ENCODE measurements at regions not wholly inside any gene's neighbourhood (a gene's known extent, or its start where the extent isn't known, plus 50 kb on each side); places are given as distances from the start of the nearest gene placed in this dataset.

DNA sequence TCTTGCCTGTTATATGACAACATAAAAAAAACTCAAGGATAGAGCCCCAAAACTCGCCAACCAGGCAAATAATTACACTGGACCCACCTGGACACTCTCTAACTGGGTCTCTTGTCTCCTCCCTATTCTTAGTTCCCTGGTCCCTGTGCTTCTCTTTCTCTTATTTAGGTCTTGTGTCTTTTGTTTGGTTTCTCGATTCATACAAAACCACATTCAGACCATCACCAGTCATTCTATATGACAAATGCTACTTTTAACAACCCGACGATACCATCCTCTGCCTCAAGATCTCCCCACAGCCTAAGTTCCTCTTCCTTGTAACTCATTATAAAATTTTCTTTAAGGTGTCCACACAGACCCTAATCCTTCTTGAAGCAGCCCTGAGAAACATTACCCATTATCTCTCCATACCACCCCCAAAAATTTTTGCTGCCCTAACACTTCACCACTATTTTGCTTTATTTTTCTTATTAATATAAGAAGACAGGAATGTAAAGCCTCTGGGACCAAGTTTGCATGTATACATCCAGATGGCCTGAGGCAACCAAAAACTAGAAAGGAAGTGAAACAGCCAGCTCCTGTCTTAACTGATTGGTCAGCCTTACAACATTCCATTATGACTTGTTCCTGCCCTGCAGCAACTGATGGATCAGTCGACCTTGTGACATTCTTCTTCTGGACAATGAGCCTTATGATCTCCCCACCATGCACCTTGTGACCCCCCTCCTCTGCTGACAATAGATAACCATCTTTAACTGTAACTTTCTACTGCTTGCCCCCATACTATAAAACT is 638.2 kb downstream of the AMY1C start:
- POLR2A ChIA-PET: no interaction called here
- in situ Hi-C loops (cut with HindIII; ENCODE audit: low pct_unique_long_range_greater_than_20kb, low sequenced_read_pairs): no loop called here
- TF ChIP-seq, protein P1, sequence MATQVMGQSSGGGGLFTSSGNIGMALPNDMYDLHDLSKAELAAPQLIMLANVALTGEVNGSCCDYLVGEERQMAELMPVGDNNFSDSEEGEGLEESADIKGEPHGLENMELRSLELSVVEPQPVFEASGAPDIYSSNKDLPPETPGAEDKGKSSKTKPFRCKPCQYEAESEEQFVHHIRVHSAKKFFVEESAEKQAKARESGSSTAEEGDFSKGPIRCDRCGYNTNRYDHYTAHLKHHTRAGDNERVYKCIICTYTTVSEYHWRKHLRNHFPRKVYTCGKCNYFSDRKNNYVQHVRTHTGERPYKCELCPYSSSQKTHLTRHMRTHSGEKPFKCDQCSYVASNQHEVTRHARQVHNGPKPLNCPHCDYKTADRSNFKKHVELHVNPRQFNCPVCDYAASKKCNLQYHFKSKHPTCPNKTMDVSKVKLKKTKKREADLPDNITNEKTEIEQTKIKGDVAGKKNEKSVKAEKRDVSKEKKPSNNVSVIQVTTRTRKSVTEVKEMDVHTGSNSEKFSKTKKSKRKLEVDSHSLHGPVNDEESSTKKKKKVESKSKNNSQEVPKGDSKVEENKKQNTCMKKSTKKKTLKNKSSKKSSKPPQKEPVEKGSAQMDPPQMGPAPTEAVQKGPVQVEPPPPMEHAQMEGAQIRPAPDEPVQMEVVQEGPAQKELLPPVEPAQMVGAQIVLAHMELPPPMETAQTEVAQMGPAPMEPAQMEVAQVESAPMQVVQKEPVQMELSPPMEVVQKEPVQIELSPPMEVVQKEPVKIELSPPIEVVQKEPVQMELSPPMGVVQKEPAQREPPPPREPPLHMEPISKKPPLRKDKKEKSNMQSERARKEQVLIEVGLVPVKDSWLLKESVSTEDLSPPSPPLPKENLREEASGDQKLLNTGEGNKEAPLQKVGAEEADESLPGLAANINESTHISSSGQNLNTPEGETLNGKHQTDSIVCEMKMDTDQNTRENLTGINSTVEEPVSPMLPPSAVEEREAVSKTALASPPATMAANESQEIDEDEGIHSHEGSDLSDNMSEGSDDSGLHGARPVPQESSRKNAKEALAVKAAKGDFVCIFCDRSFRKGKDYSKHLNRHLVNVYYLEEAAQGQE (IDR thresholded peaks at IDR 0.05; ENCODE audit: insufficient read depth in 1 of 2, low read depth in 2 of 2, low read length in 1 of 2): no peak
- TF ChIP-seq POLR2AphosphoS5 (IDR thresholded peaks at IDR 0.05; ENCODE audit: low read depth, low read length) (no peak), TCF7L2 (IDR thresholded peaks at IDR 0.05; ENCODE audit: low read depth, low read length) (no peak), SIN3A (IDR thresholded peaks at IDR 0.05; ENCODE audit: borderline replicate concordance, insufficient read depth, low read depth, low read length) (no peak)
- TF ChIP-seq, protein P2, sequence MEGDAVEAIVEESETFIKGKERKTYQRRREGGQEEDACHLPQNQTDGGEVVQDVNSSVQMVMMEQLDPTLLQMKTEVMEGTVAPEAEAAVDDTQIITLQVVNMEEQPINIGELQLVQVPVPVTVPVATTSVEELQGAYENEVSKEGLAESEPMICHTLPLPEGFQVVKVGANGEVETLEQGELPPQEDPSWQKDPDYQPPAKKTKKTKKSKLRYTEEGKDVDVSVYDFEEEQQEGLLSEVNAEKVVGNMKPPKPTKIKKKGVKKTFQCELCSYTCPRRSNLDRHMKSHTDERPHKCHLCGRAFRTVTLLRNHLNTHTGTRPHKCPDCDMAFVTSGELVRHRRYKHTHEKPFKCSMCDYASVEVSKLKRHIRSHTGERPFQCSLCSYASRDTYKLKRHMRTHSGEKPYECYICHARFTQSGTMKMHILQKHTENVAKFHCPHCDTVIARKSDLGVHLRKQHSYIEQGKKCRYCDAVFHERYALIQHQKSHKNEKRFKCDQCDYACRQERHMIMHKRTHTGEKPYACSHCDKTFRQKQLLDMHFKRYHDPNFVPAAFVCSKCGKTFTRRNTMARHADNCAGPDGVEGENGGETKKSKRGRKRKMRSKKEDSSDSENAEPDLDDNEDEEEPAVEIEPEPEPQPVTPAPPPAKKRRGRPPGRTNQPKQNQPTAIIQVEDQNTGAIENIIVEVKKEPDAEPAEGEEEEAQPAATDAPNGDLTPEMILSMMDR (IDR thresholded peaks at IDR 0.05): no peak
- no peak overlapping the region for H3K4me3 ChIP-seq (ENCODE audit: low read depth in 2 of 2, low read length in 2 of 2)
- no peaks in the 10 kb centered on the region for H3K4me1 ChIP-seq (ENCODE audit: control insufficient read depth, insufficient read depth, low read length)
- DNase-seq (ENCODE audit: low read depth, low spot score): no peak
- BruUV-seq (replicated peaks): no TSS peak
- H3K27me3 ChIP-seq (ENCODE audit: control insufficient read depth, insufficient read depth, low read length): no peaks in the 10 kb centered on the region
- CTCF ChIA-PET: no interaction called here
- ATAC-seq: no peak
- H3K27ac ChIP-seq (ENCODE audit: low read length): no peak overlapping the region
- intact Hi-C loops (cut with micrococcal nuclease; ENCODE audit: unreplicated experiment): no loop called here
- H3K36me3 ChIP-seq (ENCODE audit: control insufficient read depth, insufficient read depth, low read length): no peaks in the 10 kb centered on the region
- no peaks in the 10 kb centered on the region for H3K9me3 ChIP-seq (ENCODE audit: control insufficient read depth, insufficient read depth, low read depth, low read length)

DNA sequence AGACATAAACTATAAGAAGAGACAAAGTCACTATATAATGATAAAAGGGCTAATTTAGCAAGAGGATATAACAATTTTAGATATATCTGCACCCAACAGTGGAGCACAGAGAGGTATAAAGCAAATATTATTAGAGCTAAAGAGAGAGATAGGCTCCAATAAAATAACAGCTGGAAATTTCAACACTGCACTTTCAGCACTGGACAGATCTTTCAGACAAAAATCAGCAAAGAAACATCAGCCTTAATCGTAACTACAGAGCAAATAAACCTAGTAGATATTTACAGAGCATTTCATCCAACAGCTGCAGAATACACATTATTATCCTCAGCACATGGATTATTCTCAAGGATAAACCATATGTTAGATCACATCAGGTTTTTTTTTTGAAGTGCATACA is 642.9 kb downstream of the AMY1C start:
- POLR2A ChIA-PET: no interaction called here

More for the DNA sequence above, 642.9 kb downstream of the AMY1C start:
- TF ChIP-seq POLR2AphosphoS5 (IDR thresholded peaks at IDR 0.05; ENCODE audit: low read depth, low read length) (no peak), TCF7L2 (IDR thresholded peaks at IDR 0.05; ENCODE audit: low read depth, low read length) (no peak), SIN3A (IDR thresholded peaks at IDR 0.05; ENCODE audit: borderline replicate concordance, insufficient read depth, low read depth, low read length) (no peak)
- TF ChIP-seq, protein P1 (IDR thresholded peaks at IDR 0.05; ENCODE audit: insufficient read depth in 1 of 2, low read depth in 2 of 2, low read length in 1 of 2): peak in 1 of 2 experiments; percentile 58; a peak in 1 of 4 replicates
- CTCF ChIA-PET: no interaction called here
- Histone ChIP-seq H3K4me1 (ENCODE audit: control insufficient read depth, insufficient read depth, low read length) (no peaks in the 10 kb centered on the region), H3K4me3 (ENCODE audit: low read depth in 2 of 2, low read length in 2 of 2) (no peak overlapping the region), H3K36me3 (ENCODE audit: control insufficient read depth, insufficient read depth, low read length) (no peaks in the 10 kb centered on the region), H3K27ac (ENCODE audit: low read length) (no peak overlapping the region), H3K27me3 (ENCODE audit: control insufficient read depth, insufficient read depth, low read length) (no peaks in the 10 kb centered on the region), H3K9me3 (ENCODE audit: control insufficient read depth, insufficient read depth, low read depth, low read length) (no peaks in the 10 kb centered on the region)
- in situ Hi-C loops (cut with HindIII; ENCODE audit: low pct_unique_long_range_greater_than_20kb, low sequenced_read_pairs) (no loop called here), intact Hi-C loops (cut with micrococcal nuclease; ENCODE audit: unreplicated experiment) (no loop called here)
- ATAC-seq (no peak), DNase-seq (ENCODE audit: low read depth, low spot score) (no peak)
- no TSS peak for BruUV-seq (replicated peaks)

Data from Panc1 (cell line).